ENCODE measurements at regions not wholly inside any gene's neighbourhood (a gene's known extent, or its start where the extent isn't known, plus 50 kb on each side); places are given as distances from the start of the nearest gene placed in this dataset.

DNA sequence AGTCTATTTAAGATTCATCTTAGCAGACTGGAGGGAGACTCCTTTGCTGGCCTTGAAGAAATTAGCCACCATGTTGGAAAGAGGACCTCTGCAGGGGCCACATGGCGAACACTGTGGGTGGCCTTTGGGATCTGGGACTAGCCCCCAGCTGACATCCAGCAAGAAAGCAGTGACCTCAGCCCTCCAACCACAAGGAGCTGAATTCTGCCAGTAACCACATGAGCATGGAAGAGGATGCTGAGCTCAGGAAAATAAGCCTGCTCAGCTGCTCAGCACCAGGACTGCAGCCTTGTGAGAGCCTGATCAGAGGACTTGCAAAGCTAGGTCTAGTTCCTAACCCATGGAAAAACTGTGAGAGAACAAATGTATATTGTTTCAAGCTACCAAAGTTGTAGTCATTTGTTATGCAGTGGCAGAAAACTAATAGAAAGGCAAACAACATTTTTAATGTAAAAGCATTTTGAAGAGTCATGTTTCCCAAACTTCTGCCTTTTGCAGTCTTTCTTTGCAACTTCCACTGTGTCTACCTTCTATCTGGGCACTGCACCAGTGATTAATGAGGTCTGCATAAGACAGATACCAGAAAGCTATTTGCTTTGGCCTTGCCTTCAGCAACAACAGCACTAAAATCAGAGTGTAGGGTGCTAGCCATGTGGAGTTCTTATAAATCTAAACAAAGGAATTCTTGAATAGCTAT, 183.7 kb downstream of the FGFR2 start:
- no peak overlapping the region for H3K4me3 ChIP-seq (ENCODE audit: low read depth, low read length)
- no peak for TF ChIP-seq POLR2A (IDR thresholded peaks at IDR 0.05; ENCODE audit: extremely low read depth, insufficient read length)
- no peak for TF ChIP-seq MYC (IDR thresholded peaks at IDR 0.05; ENCODE audit: low read depth, low read length)
- TF ChIP-seq, protein P1, sequence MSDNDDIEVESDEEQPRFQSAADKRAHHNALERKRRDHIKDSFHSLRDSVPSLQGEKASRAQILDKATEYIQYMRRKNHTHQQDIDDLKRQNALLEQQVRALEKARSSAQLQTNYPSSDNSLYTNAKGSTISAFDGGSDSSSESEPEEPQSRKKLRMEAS (IDR thresholded peaks at IDR 0.05; ENCODE audit: low read depth, low read length) = no peak
- TF ChIP-seq, protein P2, sequence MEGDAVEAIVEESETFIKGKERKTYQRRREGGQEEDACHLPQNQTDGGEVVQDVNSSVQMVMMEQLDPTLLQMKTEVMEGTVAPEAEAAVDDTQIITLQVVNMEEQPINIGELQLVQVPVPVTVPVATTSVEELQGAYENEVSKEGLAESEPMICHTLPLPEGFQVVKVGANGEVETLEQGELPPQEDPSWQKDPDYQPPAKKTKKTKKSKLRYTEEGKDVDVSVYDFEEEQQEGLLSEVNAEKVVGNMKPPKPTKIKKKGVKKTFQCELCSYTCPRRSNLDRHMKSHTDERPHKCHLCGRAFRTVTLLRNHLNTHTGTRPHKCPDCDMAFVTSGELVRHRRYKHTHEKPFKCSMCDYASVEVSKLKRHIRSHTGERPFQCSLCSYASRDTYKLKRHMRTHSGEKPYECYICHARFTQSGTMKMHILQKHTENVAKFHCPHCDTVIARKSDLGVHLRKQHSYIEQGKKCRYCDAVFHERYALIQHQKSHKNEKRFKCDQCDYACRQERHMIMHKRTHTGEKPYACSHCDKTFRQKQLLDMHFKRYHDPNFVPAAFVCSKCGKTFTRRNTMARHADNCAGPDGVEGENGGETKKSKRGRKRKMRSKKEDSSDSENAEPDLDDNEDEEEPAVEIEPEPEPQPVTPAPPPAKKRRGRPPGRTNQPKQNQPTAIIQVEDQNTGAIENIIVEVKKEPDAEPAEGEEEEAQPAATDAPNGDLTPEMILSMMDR (IDR thresholded peaks at IDR 0.05; ENCODE audit: low read depth, low read length) = no peak
- DNase-seq (ENCODE audit: low read depth) = no peak

DNA sequence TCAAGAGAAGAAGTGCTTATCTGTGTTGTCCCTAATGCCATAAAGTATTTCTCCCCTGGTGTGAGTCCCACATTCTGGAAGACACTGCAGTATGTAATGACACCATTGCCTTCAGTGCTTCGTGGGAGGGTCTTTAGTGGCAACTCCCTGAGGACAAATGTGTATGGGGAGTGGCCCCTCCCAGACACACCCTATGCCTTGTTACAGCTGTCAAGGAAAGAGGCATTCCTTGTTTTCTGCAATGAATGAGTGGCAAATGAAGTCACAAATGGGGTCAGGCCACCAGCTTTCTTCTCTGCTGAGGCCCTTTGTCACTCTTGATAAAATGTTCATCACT, 183.2 kb downstream of the FGFR2 start:
- DNase-seq (ENCODE audit: low read depth) = no peak
- H3K4me3 ChIP-seq (ENCODE audit: low read depth, low read length) = no peak overlapping the region
- TF ChIP-seq, protein P1 (IDR thresholded peaks at IDR 0.05; ENCODE audit: low read depth, low read length) = no peak

DNA sequence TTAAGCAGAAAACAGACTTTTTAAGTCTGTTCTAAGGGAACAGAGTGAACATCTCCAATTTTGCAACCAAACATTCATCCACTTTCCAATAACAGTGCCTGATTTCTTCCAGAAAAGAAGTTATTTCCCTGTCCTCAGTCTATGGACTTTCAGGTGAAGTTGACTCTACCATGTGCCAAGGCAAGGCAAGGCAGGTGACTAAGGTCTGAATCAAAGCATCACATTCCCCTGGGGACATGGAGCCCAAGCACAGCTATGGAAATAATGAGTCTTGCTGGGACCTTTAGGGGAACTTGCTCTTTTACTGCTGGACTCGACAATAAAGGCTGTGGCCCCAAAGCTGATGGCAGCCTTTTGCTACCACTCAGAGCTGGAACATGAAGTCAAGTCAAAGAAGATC, 182.2 kb downstream of the FGFR2 start:
- H3K4me3 ChIP-seq (ENCODE audit: low read depth, low read length) = no peak overlapping the region
- no peak for DNase-seq (ENCODE audit: low read depth)
- TF ChIP-seq, protein P1 (IDR thresholded peaks at IDR 0.05; ENCODE audit: low read depth, low read length) = no peak
- TF ChIP-seq POLR2A (IDR thresholded peaks at IDR 0.05; ENCODE audit: extremely low read depth, insufficient read length) = no peak
- no peak for TF ChIP-seq MYC (IDR thresholded peaks at IDR 0.05; ENCODE audit: low read depth, low read length)
- TF ChIP-seq, protein P2 (IDR thresholded peaks at IDR 0.05; ENCODE audit: low read depth, low read length) = no peak

DNA sequence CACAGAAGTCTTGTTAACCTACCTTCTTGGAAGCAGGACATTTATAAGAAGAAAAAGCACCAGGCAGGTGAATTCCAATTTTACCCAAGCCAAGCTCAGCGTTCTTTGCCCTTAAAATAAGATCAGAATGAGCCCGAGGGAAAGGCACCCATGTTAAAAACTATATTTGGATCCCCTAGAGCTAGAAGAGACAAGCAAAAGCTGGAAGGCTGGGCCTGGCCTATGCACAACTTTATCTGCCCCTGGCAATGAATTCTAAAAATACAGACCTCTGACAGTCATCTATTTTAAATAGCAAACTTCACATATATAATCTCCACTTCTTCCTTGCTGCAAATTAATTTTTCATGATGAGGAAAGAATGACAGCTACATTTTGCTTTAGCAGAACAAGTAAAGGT, 180.9 kb downstream of the FGFR2 start:
- H3K4me3 ChIP-seq (ENCODE audit: low read depth, low read length) = no peak overlapping the region
- no peak for DNase-seq (ENCODE audit: low read depth)
- TF ChIP-seq MYC (IDR thresholded peaks at IDR 0.05; ENCODE audit: low read depth, low read length) = no peak
- no peak for TF ChIP-seq POLR2A (IDR thresholded peaks at IDR 0.05; ENCODE audit: extremely low read depth, insufficient read length)
- TF ChIP-seq, protein P2 (IDR thresholded peaks at IDR 0.05; ENCODE audit: low read depth, low read length) = no peak
- TF ChIP-seq, protein P1 (IDR thresholded peaks at IDR 0.05; ENCODE audit: low read depth, low read length) = no peak

DNA sequence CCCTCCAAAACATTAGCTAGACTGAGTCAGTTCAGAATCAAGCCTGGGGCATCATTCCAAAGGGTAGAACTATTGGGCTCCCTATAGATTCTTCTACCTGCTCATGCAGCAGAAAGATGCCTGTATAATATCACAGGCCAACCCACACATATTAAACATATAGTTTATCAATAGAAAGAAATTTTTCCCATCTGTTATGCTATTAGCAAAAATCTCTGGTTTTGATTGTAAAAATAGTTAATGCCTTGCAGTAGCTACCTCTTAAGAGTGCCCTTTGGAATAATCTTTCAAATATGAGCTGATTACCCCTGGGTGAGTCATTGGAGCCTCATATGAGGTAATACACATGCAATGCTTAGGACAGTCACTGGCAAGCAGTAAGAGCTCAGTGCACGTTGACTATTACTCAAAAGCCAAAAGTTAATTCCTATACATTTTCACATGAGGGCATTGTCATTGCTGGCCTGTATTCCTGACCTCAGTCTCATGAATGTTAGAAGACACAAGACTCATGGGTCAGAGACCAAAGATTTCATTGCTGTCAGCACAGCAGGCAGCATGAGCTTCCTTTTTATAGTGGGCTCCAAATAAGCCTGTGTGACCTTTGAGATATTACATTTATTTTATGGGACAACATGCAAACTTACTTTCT, 180.0 kb downstream of the FGFR2 start:
- no peak overlapping the region for H3K4me3 ChIP-seq (ENCODE audit: low read depth, low read length)
- peak; percentile 6 for DNase-seq (ENCODE audit: low read depth)
- TF ChIP-seq POLR2A (IDR thresholded peaks at IDR 0.05; ENCODE audit: extremely low read depth, insufficient read length) (no peak), MYC (IDR thresholded peaks at IDR 0.05; ENCODE audit: low read depth, low read length) (no peak)
- TF ChIP-seq, protein P1 (IDR thresholded peaks at IDR 0.05; ENCODE audit: low read depth, low read length) = no peak
- TF ChIP-seq, protein P2 (IDR thresholded peaks at IDR 0.05; ENCODE audit: low read depth, low read length) = no peak

DNA sequence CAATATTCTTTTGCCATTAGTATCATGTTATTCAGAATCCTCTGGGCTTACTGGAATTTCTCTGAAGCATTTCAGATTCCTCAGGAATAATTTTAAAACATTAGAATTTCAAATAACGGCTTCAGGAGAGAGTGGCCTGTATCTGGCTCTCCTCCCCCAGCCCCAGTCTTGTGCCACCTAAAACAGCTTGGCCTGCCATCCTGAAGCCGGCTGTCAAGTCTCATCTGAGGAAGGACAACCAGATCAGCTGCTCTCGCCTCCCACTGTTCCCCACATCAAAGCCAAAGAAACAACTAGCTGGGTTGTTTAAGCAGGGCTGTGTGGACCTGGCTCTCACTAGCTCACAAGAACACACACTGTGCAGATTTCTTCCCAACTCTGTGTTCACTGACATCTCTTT, 178.2 kb downstream of the FGFR2 start:
- TF ChIP-seq POLR2A (IDR thresholded peaks at IDR 0.05; ENCODE audit: extremely low read depth, insufficient read length) = no peak
- TF ChIP-seq, protein P2 (IDR thresholded peaks at IDR 0.05; ENCODE audit: low read depth, low read length) = no peak
- no peak for TF ChIP-seq MYC (IDR thresholded peaks at IDR 0.05; ENCODE audit: low read depth, low read length)
- TF ChIP-seq, protein P1 (IDR thresholded peaks at IDR 0.05; ENCODE audit: low read depth, low read length) = no peak
- DNase-seq (ENCODE audit: low read depth) = no peak
- no peak overlapping the region for H3K4me3 ChIP-seq (ENCODE audit: low read depth, low read length)
